ENCODE measurements at regions not wholly inside any gene's neighbourhood (a gene's known extent, or its start where the extent isn't known, plus 50 kb on each side); places are given as distances from the start of the nearest gene placed in this dataset.

GRCh38 chr15:93855181-93855826 lies 376.1 kb upstream of the MCTP2 start:
- in situ Hi-C loops (cut with HindIII; ENCODE audit: low sequenced_read_pairs), result no loop called here
- no peak for TF ChIP-seq CTCF (IDR thresholded peaks at IDR 0.05; ENCODE audit: low read depth, low read length)
- DNase-seq (ENCODE audit: low read depth, low spot score), result no peak
- H3K4me3 ChIP-seq (ENCODE audit: low read depth, low read length), result no peak overlapping the region

GRCh38 chr15:93854088-93854487 lies 377.3 kb upstream of the MCTP2 start:
- H3K4me3 ChIP-seq (ENCODE audit: low read depth, low read length), result no peak overlapping the region
- DNase-seq (ENCODE audit: low read depth, low spot score), result no peak
- TF ChIP-seq CTCF (IDR thresholded peaks at IDR 0.05; ENCODE audit: low read depth, low read length), result no peak
- in situ Hi-C loops (cut with HindIII; ENCODE audit: low sequenced_read_pairs), result no loop called here

GRCh38 chr15:93852761-93853160 lies 378.6 kb upstream of the MCTP2 start:
- TF ChIP-seq CTCF (IDR thresholded peaks at IDR 0.05; ENCODE audit: low read depth, low read length), result no peak
- no peak overlapping the region for H3K4me3 ChIP-seq (ENCODE audit: low read depth, low read length)
- in situ Hi-C loops (cut with HindIII; ENCODE audit: low sequenced_read_pairs), result no loop called here
- no peak for DNase-seq (ENCODE audit: low read depth, low spot score)

- in situ Hi-C loops (cut with HindIII; ENCODE audit: low sequenced_read_pairs), result no loop called here
- H3K4me3 ChIP-seq (ENCODE audit: low read depth, low read length), result no peak overlapping the region
- TF ChIP-seq CTCF (IDR thresholded peaks at IDR 0.05; ENCODE audit: low read depth, low read length), result no peak
- no peak for DNase-seq (ENCODE audit: low read depth, low spot score)
Measured at GRCh38 chr15:93848490-93848889, 382.9 kb upstream of the MCTP2 start.

GRCh38 chr15:93848076-93848475 lies 383.3 kb upstream of the MCTP2 start:
- no peak for TF ChIP-seq CTCF (IDR thresholded peaks at IDR 0.05; ENCODE audit: low read depth, low read length)
- in situ Hi-C loops (cut with HindIII; ENCODE audit: low sequenced_read_pairs), result no loop called here
- no peak for DNase-seq (ENCODE audit: low read depth, low spot score)
- H3K4me3 ChIP-seq (ENCODE audit: low read depth, low read length), result no peak overlapping the region

- no peak overlapping the region for H3K4me3 ChIP-seq (ENCODE audit: low read depth, low read length)
- in situ Hi-C loops (cut with HindIII; ENCODE audit: low sequenced_read_pairs), result no loop called here
- no peak for TF ChIP-seq CTCF (IDR thresholded peaks at IDR 0.05; ENCODE audit: low read depth, low read length)
- no peak for DNase-seq (ENCODE audit: low read depth, low spot score)
Measured at GRCh38 chr15:93846148-93846547, 385.2 kb upstream of the MCTP2 start.
